Trophoblast cell (in vitro differentiated cells and primary cell): ENCODE measurements at regions not wholly inside any gene's neighbourhood (a gene's known extent, or its start where the extent isn't known, plus 50 kb on each side); places are given as distances from the start of the nearest gene placed in this dataset.
A peak's percentile ranks its signal among the peaks of the same experiment; 100 is the strongest.
"Not testable (repeated sequence)": the region's sequence is repeated elsewhere in the genome, so short reads cannot be mapped to it uniquely, and the experiment has no call there.

Experiments used
- DNase-seq, 2 donors: peaks; one replicate each; pipeline ENCODE4 v3.0.0-alpha.2; 2016
- H2AFZ ChIP-seq: 2 replicates; pipeline ENCODE4 v1.6.1; 2013; ENCODE audit warnings: low read length, moderate library complexity, mild to moderate bottlenecking; ENCODE audit not compliant: insufficient read depth, poor library complexity
- H2AK5ac ChIP-seq: 2 replicates; pipeline ENCODE4 v1.6.1; 2013; ENCODE audit warnings: mild to moderate bottlenecking, low read length
- H2BK120ac ChIP-seq: 2 replicates; pipeline ENCODE4 v1.6.1; 2013; ENCODE audit warnings: low read length, mild to moderate bottlenecking, moderate library complexity; ENCODE audit not compliant: insufficient read depth, poor library complexity
- H2BK12ac ChIP-seq: 2 replicates; pipeline ENCODE4 v1.6.1; 2013; ENCODE audit warnings: mild to moderate bottlenecking, low read length, moderate library complexity
- H2BK5ac ChIP-seq: 2 replicates; pipeline ENCODE4 v1.6.1; 2013; ENCODE audit warnings: low read length, low read depth, moderate library complexity, mild to moderate bottlenecking; ENCODE audit not compliant: poor library complexity
- H3K14ac ChIP-seq: 2 replicates; pipeline ENCODE4 v1.6.1; 2013; ENCODE audit warnings: mild to moderate bottlenecking, low read length
- H3K18ac ChIP-seq: 2 replicates; pipeline ENCODE4 v1.6.1; 2013; ENCODE audit warnings: mild to moderate bottlenecking, low read length
- H3K23ac ChIP-seq: 2 replicates; pipeline ENCODE4 v1.6.1; 2013; ENCODE audit warnings: low read length
- H3K27ac ChIP-seq: 2 replicates; pipeline ENCODE4 v1.5.1; 2013; ENCODE audit warnings: low read depth, mild to moderate bottlenecking, inconsistent platforms, low read length, moderate library complexity
- H3K27me3 ChIP-seq: 2 replicates; pipeline ENCODE4 v1.6.1; 2013; ENCODE audit warnings: inconsistent platforms, mild to moderate bottlenecking, low read length, moderate library complexity; ENCODE audit not compliant: insufficient read depth
- H3K36me3 ChIP-seq, 2 experiments: 1 replicate in 1 of 2; 2 replicates in 1 of 2; pipeline ENCODE4 v1.6.1; 2013; ENCODE audit warnings: low read length in 2 of 2, mild to moderate bottlenecking in 2 of 2, moderate library complexity in 1 of 2; ENCODE audit not compliant: insufficient read depth in 2 of 2, control insufficient read depth in 1 of 2
- H3K4ac ChIP-seq: 2 replicates; pipeline ENCODE4 v1.6.1; 2013; ENCODE audit warnings: low read depth, mild to moderate bottlenecking, low read length, moderate library complexity
- H3K4me1 ChIP-seq, 2 experiments: 1 replicate in 1 of 2; 2 replicates in 1 of 2; pipeline ENCODE4 v1.6.1; 2013; ENCODE audit warnings: low read length in 2 of 2, mild to moderate bottlenecking in 2 of 2, moderate library complexity in 1 of 2; ENCODE audit not compliant: insufficient read depth in 2 of 2, control insufficient read depth in 1 of 2
- H3K4me2 ChIP-seq: 2 replicates; pipeline ENCODE4 v1.6.1; 2013; ENCODE audit warnings: inconsistent platforms, mild to moderate bottlenecking, low read length, moderate library complexity
- H3K4me3 ChIP-seq: 2 replicates; pipeline ENCODE4 v1.5.1; 2013; ENCODE audit warnings: mild to moderate bottlenecking, low read depth, low read length, inconsistent platforms
- H3K79me1 ChIP-seq: one replicate; pipeline ENCODE4 v1.6.1; 2013; ENCODE audit warnings: low read length
- H3K79me2 ChIP-seq: 2 replicates; pipeline ENCODE4 v1.6.1; 2013; ENCODE audit warnings: low read length, mild to moderate bottlenecking; ENCODE audit not compliant: control insufficient read depth, insufficient read depth, poor library complexity
- H3K9ac ChIP-seq: 2 replicates; pipeline ENCODE4 v1.6.1; 2013; ENCODE audit warnings: mild to moderate bottlenecking, low read length
- H3K9me3 ChIP-seq: 2 replicates; pipeline ENCODE4 v1.6.1; 2013; ENCODE audit warnings: low read depth, mild to moderate bottlenecking, control low read depth, inconsistent platforms, low read length; ENCODE audit not compliant: insufficient read depth
- H4K12ac ChIP-seq: 2 replicates; pipeline ENCODE4 v1.6.1; 2013; ENCODE audit warnings: low read depth, mild to moderate bottlenecking, low read length, moderate library complexity
- H4K8ac ChIP-seq: 2 replicates; pipeline ENCODE4 v1.6.1; 2013; ENCODE audit warnings: low read depth, mild to moderate bottlenecking, low read length, moderate library complexity
- H4K91ac ChIP-seq: one replicate; pipeline ENCODE4 v1.6.1; 2013; ENCODE audit warnings: low read depth, mild to moderate bottlenecking, low read length, moderate library complexity
- WGBS: extraction: QIAGEN DNeasy Blood & Tissue Kit; methylation state at CpG from one replicate; pipeline ENCODE4 v1.1.7; 2013; ENCODE audit warnings: missing lambda C conversion rate; ENCODE audit not compliant: insufficient read length, insufficient coverage; ENCODE audit errors: extremely low coverage; 5-methylcytosine and 5-hydroxymethylcytosine counted together

DNA sequence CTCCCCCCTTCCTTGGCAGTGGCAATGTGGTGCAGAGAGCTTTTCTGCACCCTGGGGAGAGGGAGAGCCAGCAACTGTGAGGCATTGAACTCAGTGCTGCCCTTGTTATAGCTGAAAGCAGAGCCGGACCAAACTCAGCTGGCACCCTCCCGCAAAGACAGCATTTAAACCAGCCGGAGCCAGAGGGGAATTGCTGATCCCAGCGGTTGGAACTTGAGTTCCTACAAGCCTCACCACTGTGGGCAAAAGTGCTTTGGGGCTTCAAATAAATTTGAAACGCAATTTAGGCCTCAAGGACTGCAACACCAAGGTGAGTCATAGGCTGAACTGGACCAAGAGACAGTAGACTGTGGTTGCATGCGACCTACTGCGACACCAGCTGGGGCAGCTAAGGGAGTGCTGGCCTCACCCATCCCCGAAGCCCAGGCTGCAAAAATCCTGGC, 207.6 kb upstream of the CDKN2B start:
- H3K9me3 ChIP-seq: no peaks in the 10 kb centered on the region
- WGBS: no CpG with 5 or more reads among the region's 8 CpGs
- no peaks in the 10 kb centered on the region for H3K79me2 ChIP-seq
- H3K14ac ChIP-seq: no peak overlapping the region
- no peak overlapping the region for H3K4me3 ChIP-seq
- DNase-seq: peak in 1 of 2 donors; percentile 28
- no peak overlapping the region for H2BK5ac ChIP-seq
- no peaks in the 10 kb centered on the region for H3K36me3 ChIP-seq
- H3K18ac ChIP-seq: no peak overlapping the region
- no peak overlapping the region for H3K4me2 ChIP-seq
- peaks cover 2% of the 10 kb centered on the region for H3K79me1 ChIP-seq
- no peak overlapping the region for H3K23ac ChIP-seq
- peak overlapping the region; percentile 24 for H3K9ac ChIP-seq
- no peak overlapping the region for H4K12ac ChIP-seq
- no peak overlapping the region for H2BK120ac ChIP-seq
- no peak overlapping the region for H4K8ac ChIP-seq
- peak overlapping the region; percentile 12 for H2BK12ac ChIP-seq
- H3K27ac ChIP-seq: no peak overlapping the region
- no peak overlapping the region for H2AK5ac ChIP-seq
- H3K4me1 ChIP-seq: peaks cover 0 to 5% of the 10 kb centered on the region in 2 experiments
- no peak overlapping the region for H2AFZ ChIP-seq
- H3K27me3 ChIP-seq: no peaks in the 10 kb centered on the region
- H4K91ac ChIP-seq: peak overlapping the region; percentile 42
- no peak overlapping the region for H3K4ac ChIP-seq

DNA sequence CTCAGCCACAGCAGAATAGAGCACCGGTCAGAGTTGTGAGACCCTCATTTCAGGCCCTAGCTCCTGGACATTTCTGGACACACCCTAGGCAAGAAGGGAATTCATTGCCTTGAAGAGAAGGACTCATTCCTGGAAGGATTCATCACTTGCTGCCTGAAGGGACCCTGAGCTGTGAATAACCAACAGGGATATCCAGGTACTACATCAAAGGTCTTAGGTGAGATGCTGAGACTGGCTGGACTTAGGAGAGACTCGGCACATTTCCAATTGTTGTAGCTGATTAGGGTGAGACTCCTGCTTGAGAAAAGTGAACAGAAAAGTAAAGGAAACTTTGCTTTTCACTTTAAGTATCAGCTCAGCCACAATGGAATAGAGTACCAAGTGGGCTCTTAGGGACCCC, 208.1 kb upstream of the CDKN2B start:
- no CpG with 5 or more reads among the region's 2 CpGs for WGBS
- Histone ChIP-seq H3K36me3 (no peaks in the 10 kb centered on the region), H3K4me1 (peaks cover 0 to 5% of the 10 kb centered on the region in 2 experiments), H2BK120ac (peak overlapping the region; percentile 80), H4K12ac (no peak overlapping the region), H4K8ac (no peak overlapping the region), H3K4me2 (no peak overlapping the region), H2AFZ (no peak overlapping the region), H4K91ac (no peak overlapping the region), H3K23ac (no peak overlapping the region), H3K4me3 (no peak overlapping the region), H3K79me2 (no peaks in the 10 kb centered on the region), H3K18ac (no peak overlapping the region), H3K27ac (no peak overlapping the region), H3K9ac (no peak overlapping the region), H3K79me1 (peaks cover 2% of the 10 kb centered on the region), H2AK5ac (no peak overlapping the region), H3K9me3 (no peaks in the 10 kb centered on the region), H2BK5ac (peak overlapping the region; percentile 39), H3K4ac (no peak overlapping the region), H2BK12ac (peak overlapping the region; percentile 45), H3K14ac (no peak overlapping the region), H3K27me3 (no peaks in the 10 kb centered on the region)
- no peak for DNase-seq

DNA sequence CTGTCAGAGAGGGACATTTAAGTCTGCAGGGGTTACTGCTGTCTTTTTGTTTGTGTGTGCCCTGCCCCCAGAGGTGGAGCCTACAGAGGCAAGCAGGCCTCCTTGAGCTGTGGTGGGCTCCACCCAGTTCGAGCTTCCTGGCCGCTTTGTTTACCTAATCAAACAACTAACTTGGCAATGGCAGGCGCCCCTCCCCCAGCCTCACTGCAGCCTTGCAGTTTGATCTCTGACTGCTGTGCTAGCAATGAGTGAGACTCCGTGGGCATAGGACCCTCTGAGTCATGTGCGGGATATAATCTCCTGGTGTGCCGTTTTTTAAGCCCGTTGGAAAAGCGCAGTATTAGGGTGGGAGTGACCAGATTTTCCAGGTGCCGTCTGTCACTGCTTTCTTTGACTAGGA, 216.8 kb upstream of the CDKN2B start:
- not testable (repeated sequence) for H3K23ac ChIP-seq, H2AFZ ChIP-seq, H3K4me2 ChIP-seq, H3K4me3 ChIP-seq, H4K8ac ChIP-seq, H3K4ac ChIP-seq, H3K79me2 ChIP-seq, H2BK12ac ChIP-seq, H3K27ac ChIP-seq, H4K91ac ChIP-seq, H3K36me3 ChIP-seq, H4K12ac ChIP-seq, H2BK120ac ChIP-seq, H3K79me1 ChIP-seq, H3K27me3 ChIP-seq, H3K14ac ChIP-seq, DNase-seq, H2AK5ac ChIP-seq, H3K18ac ChIP-seq, H3K9ac ChIP-seq, H3K4me1 ChIP-seq, H2BK5ac ChIP-seq
- H3K9me3 ChIP-seq: peaks cover 12% of the 10 kb centered on the region
- no CpG with 5 or more reads among the region's 9 CpGs for WGBS

DNA sequence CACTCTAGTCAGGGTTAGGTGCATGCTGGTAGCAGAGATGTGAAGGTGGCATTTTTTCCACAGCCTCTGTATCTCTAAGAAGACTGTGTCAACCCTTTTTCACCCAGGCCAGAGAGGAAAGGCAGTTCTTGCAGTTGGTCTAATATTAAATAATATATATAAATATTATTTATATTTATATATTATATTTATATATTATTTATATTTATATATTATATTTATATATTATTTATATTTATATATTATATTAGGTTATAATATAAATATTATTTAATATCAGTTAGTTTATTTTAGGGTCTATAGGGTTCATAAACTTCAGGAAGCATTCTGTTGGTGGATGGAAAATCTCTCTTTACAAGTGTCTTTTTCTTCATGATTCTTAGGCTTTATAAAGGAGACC, 218.6 kb upstream of the DMRTA1 start:
- H4K8ac ChIP-seq: no peak overlapping the region
- no peak overlapping the region for H3K4me3 ChIP-seq
- H4K91ac ChIP-seq: peak overlapping the region; percentile 24
- DNase-seq: no peak
- H3K23ac ChIP-seq: no peak overlapping the region
- no peak overlapping the region for H3K4me2 ChIP-seq
- no peak overlapping the region for H4K12ac ChIP-seq
- no peak overlapping the region for H3K27ac ChIP-seq
- H3K9ac ChIP-seq: no peak overlapping the region
- H3K14ac ChIP-seq: no peak overlapping the region
- no peak overlapping the region for H2BK12ac ChIP-seq
- H3K79me2 ChIP-seq: no peaks in the 10 kb centered on the region
- H3K4ac ChIP-seq: no peak overlapping the region
- no peak overlapping the region for H2AK5ac ChIP-seq
- H3K9me3 ChIP-seq: peaks cover 12% of the 10 kb centered on the region
- no peaks in the 10 kb centered on the region for H3K27me3 ChIP-seq
- no peak overlapping the region for H2BK120ac ChIP-seq
- peaks cover 0 to 6% of the 10 kb centered on the region in 2 experiments for H3K36me3 ChIP-seq
- no peak overlapping the region for H2AFZ ChIP-seq
- no peaks in the 10 kb centered on the region for H3K79me1 ChIP-seq
- H2BK5ac ChIP-seq: no peak overlapping the region
- H3K4me1 ChIP-seq: no peaks in the 10 kb centered on the region
- no peak overlapping the region for H3K18ac ChIP-seq
